CD4-positive, alpha-beta T cell (primary cell): ENCODE measurements at regions not wholly inside any gene's neighbourhood (a gene's known extent, or its start where the extent isn't known, plus 50 kb on each side); places are given as distances from the start of the nearest gene placed in this dataset.

Source experiments
- ATAC-seq: fragments of 200-7000 bp; cut with Tn5 transposase; one replicate; pipeline ENCODE4 v1.10.0; 2022; ENCODE audit warnings: mild to moderate bottlenecking; ENCODE audit not compliant: poor library complexity
- CTCF ChIA-PET: fragments of 350-600 bp; sonication (Branson Sonifier 250); formaldehyde crosslinking; loops from one replicate; lab custom pipeline; 2021; ENCODE audit warnings: antibody characterized with exemption, inconsistent platforms; lab: Charles Lee
- POLR2A ChIA-PET: fragments of 350-600 bp; sonication (Branson Sonifier 250); formaldehyde crosslinking; loops from one replicate; lab custom pipeline; 2021; ENCODE audit warnings: antibody characterized with exemption, inconsistent platforms; lab: Charles Lee
- DNase-seq, 14 experiments: peaks; one replicate each; pipeline ENCODE4 v3.0.0-alpha.2; 2013 to 2020; ENCODE audit warnings: mixed read lengths in 2 of 14
- H3K27ac ChIP-seq, 2 donors: one replicate each; pipeline versions ENCODE4 v1.5.1 to v1.7.0; 2013; ENCODE audit warnings: low read length in 2 of 2, low read depth in 1 of 2, mild to moderate bottlenecking in 1 of 2
- H3K27me3 ChIP-seq, 2 experiments: 1 replicate in 1 of 2; 2 replicates in 1 of 2; pipeline versions ENCODE4 v1.6.1 to v1.7.0; 2013; ENCODE audit warnings: low read length in 2 of 2, control low read depth in 1 of 2, mild to moderate bottlenecking in 1 of 2, moderate library complexity in 1 of 2; ENCODE audit not compliant: insufficient read depth in 2 of 2, control insufficient read depth in 1 of 2
- H3K36me3 ChIP-seq: one replicate; pipeline ENCODE4 v1.6.1; 2013; ENCODE audit warnings: low read length, control low read depth; ENCODE audit not compliant: insufficient read depth
- H3K4me1 ChIP-seq: one replicate; pipeline ENCODE4 v1.6.1; 2013; ENCODE audit warnings: low read length, control low read depth; ENCODE audit not compliant: insufficient read depth
- H3K4me3 ChIP-seq: one replicate; pipeline ENCODE4 v1.5.1; 2013; ENCODE audit warnings: mild to moderate bottlenecking, low read length, moderate library complexity
- H3K9me3 ChIP-seq, 2 experiments: 1 replicate in 1 of 2; 2 replicates in 1 of 2; pipeline versions ENCODE4 v1.6.1 to v1.7.0; 2013; ENCODE audit warnings: low read length in 2 of 2, mild to moderate bottlenecking in 2 of 2, control low read depth in 1 of 2, moderate library complexity in 1 of 2; ENCODE audit not compliant: control insufficient read depth in 1 of 2, insufficient read depth in 1 of 2
- H3K27ac Mint-ChIP-seq: one replicate; pipeline ENCODE4 v1.8.0; 2020; ENCODE audit warnings: mixed read lengths
- H3K27me3 Mint-ChIP-seq: one replicate; pipeline ENCODE4 v1.8.0; 2021; ENCODE audit warnings: mixed read lengths
- H3K36me3 Mint-ChIP-seq: one replicate; pipeline ENCODE4 v1.8.0; 2021; ENCODE audit warnings: low read depth, mixed read lengths
- H3K4me1 Mint-ChIP-seq: one replicate; pipeline ENCODE4 v1.8.0; 2021; ENCODE audit warnings: low read depth, mixed read lengths
- H3K4me3 Mint-ChIP-seq: one replicate; pipeline ENCODE4 v1.8.0; 2020; ENCODE audit warnings: mild to moderate bottlenecking, mixed read lengths
- H3K9me3 Mint-ChIP-seq: one replicate; pipeline ENCODE4 v1.8.0; 2020; ENCODE audit warnings: mixed read lengths
- CTCF ChIP-seq: fragments of 200-600 bp; IDR thresholded peaks from one replicate; pipeline ENCODE4 v1.8.0; 2022; ENCODE audit warnings: antibody characterized with exemption, mild to moderate bottlenecking
- intact Hi-C, 2 experiments: fragments of 100-400 bp; cut with DNase I in 1 of 2; cut with micrococcal nuclease in 1 of 2; formaldehyde crosslinking; loops; one replicate each; pipeline versions ENCODE4 v1.15.1 to v1.9.0; 2023 to 2025; cut with DNase I, micrococcal nuclease

- no peak overlapping the region for H3K27ac ChIP-seq
Measured at GRCh38 chr10:28190196-28190595, 112.7 kb downstream of the MPP7 start.

GRCh38 chr10:28188526-28188925, 114.3 kb downstream of the MPP7 start:
- CTCF ChIA-PET = no interaction called here
- TF ChIP-seq CTCF = no peak
- peaks cover 9% of the 10 kb centered on the region for H3K36me3 Mint-ChIP-seq
- H3K4me3 ChIP-seq = no peak overlapping the region
- H3K27me3 Mint-ChIP-seq = no peaks in the 10 kb centered on the region
- no peak overlapping the region for H3K27ac Mint-ChIP-seq
- no peaks in the 10 kb centered on the region for H3K9me3 ChIP-seq
- no peaks in the 10 kb centered on the region for H3K36me3 ChIP-seq
- H3K4me1 ChIP-seq = no peaks in the 10 kb centered on the region
- ATAC-seq (no peak), DNase-seq (no peak)
- peaks cover 56% of the 10 kb centered on the region for H3K4me1 Mint-ChIP-seq
- intact Hi-C loops = no loop called here
- POLR2A ChIA-PET = no interaction called here
- H3K27ac ChIP-seq = no peak overlapping the region
- H3K4me3 Mint-ChIP-seq = no peak overlapping the region
- no peaks in the 10 kb centered on the region for H3K9me3 Mint-ChIP-seq
- H3K27me3 ChIP-seq = no peaks in the 10 kb centered on the region

More at GRCh38 chr10:28190196-28190595, 112.7 kb downstream of the MPP7 start:
- H3K4me1 ChIP-seq = no peaks in the 10 kb centered on the region
- ChIA-PET POLR2A (interaction anchor here (0.7 kb wide), 1 partner anchor 20 kb away, joined by 5 read pairs; no protein-coding TSS in a partner anchor), CTCF (no interaction called here)
- ATAC-seq (no peak), DNase-seq (no peak)
- H3K27me3 ChIP-seq = no peaks in the 10 kb centered on the region
- Mint-ChIP-seq H3K27ac (no peak overlapping the region), H3K9me3 (no peaks in the 10 kb centered on the region), H3K27me3 (no peaks in the 10 kb centered on the region), H3K36me3 (peaks cover 23% of the 10 kb centered on the region), H3K4me1 (peaks cover 62% of the 10 kb centered on the region), H3K4me3 (no peak overlapping the region)
- TF ChIP-seq CTCF = no peak
- H3K9me3 ChIP-seq = no peaks in the 10 kb centered on the region
- H3K36me3 ChIP-seq = no peaks in the 10 kb centered on the region
- no peak overlapping the region for H3K4me3 ChIP-seq
- intact Hi-C loops = no loop called here

- POLR2A ChIA-PET = no interaction called here
- CTCF ChIA-PET = no interaction called here
- ATAC-seq (no peak), DNase-seq (no peak)
- H3K36me3 Mint-ChIP-seq = peaks cover 7% of the 10 kb centered on the region
- Histone ChIP-seq H3K27ac (no peak overlapping the region), H3K9me3 (no peaks in the 10 kb centered on the region), H3K27me3 (no peaks in the 10 kb centered on the region), H3K4me1 (no peaks in the 10 kb centered on the region), H3K36me3 (no peaks in the 10 kb centered on the region), H3K4me3 (no peak overlapping the region)
- H3K27me3 Mint-ChIP-seq = no peaks in the 10 kb centered on the region
- no peaks in the 10 kb centered on the region for H3K9me3 Mint-ChIP-seq
- peaks cover 45% of the 10 kb centered on the region for H3K4me1 Mint-ChIP-seq
- H3K4me3 Mint-ChIP-seq = no peak overlapping the region
- H3K27ac Mint-ChIP-seq = no peak overlapping the region
- TF ChIP-seq CTCF = no peak
- intact Hi-C loops = no loop called here
Measured at GRCh38 chr10:28186887-28187578, 115.8 kb downstream of the MPP7 start.
